ENCODE measurements at regions not wholly inside any gene's neighbourhood (a gene's known extent, or its start where the extent isn't known, plus 50 kb on each side); places are given as distances from the start of the nearest gene placed in this dataset.
A peak's percentile ranks its signal among the peaks of the same experiment; 100 is the strongest.

GRCh38 chr15:38726187-38726586 lies 161.6 kb upstream of the RASGRP1 start:
- POLR2A ChIA-PET: no interaction called here
- no peak for DNase-seq

GRCh38 chr15:38733331-38733730 lies 168.7 kb upstream of the RASGRP1 start:
- DNase-seq: no peak
- Histone ChIP-seq H3K36me3 (ENCODE audit: control insufficient read depth in 4 of 4, insufficient read depth in 4 of 4, low read length in 3 of 4) (no peaks in the 10 kb centered on the region), H3K27ac (ENCODE audit: insufficient read depth in 1 of 2, low read depth in 1 of 2, low read length in 2 of 2, poor library complexity in 1 of 2, severe bottlenecking in 2 of 2) (no peak overlapping the region), H3K9me3 (ENCODE audit: control extremely low read depth in 1 of 5, control insufficient read depth in 4 of 5, insufficient read depth in 2 of 5, low read depth in 1 of 5, low read length in 4 of 5) (peaks cover 0 to 3% (median 0%) of the 10 kb centered on the region in 5 experiments), H3K27me3 (replicated peaks in 2 of 5; ENCODE audit: control insufficient read depth in 4 of 5, insufficient read depth in 5 of 5, low read length in 4 of 5) (no peaks in the 10 kb centered on the region), H3K4me1 (ENCODE audit: control extremely low read depth in 1 of 4, control insufficient read depth in 4 of 4, insufficient read depth in 4 of 4, low read length in 3 of 4) (peaks cover 0 to 5% (median 1%) of the 10 kb centered on the region in 4 experiments), H3K4me3 (ENCODE audit: control insufficient read depth in 1 of 7, extremely low read depth in 1 of 7, insufficient read depth in 4 of 7, low read depth in 2 of 7, low read length in 6 of 7) (no peak overlapping the region)
- CTCF ChIA-PET: no interaction called here
- POLR2A ChIA-PET: no interaction called here

More at GRCh38 chr15:38726187-38726586, 161.6 kb upstream of the RASGRP1 start:
- H3K4me1 ChIP-seq (ENCODE audit: control extremely low read depth in 1 of 4, control insufficient read depth in 4 of 4, insufficient read depth in 4 of 4, low read length in 3 of 4): no peaks in the 10 kb centered on the region
- CTCF ChIA-PET: no interaction called here
- no CpG with 5 or more reads among the region's 1 CpG for WGBS (ENCODE audit: insufficient coverage)
- no peaks in the 10 kb centered on the region for H3K36me3 ChIP-seq (ENCODE audit: control insufficient read depth in 4 of 4, insufficient read depth in 4 of 4, low read length in 3 of 4)
- H3K9me3 ChIP-seq (ENCODE audit: control extremely low read depth in 1 of 5, control insufficient read depth in 4 of 5, insufficient read depth in 2 of 5, low read depth in 1 of 5, low read length in 4 of 5): no peaks in the 10 kb centered on the region
- no peak overlapping the region for H3K27ac ChIP-seq (ENCODE audit: insufficient read depth in 1 of 2, low read depth in 1 of 2, low read length in 2 of 2, poor library complexity in 1 of 2, severe bottlenecking in 2 of 2)
- no peaks in the 10 kb centered on the region for H3K27me3 ChIP-seq (replicated peaks in 2 of 5; ENCODE audit: control insufficient read depth in 4 of 5, insufficient read depth in 5 of 5, low read length in 4 of 5)
- no peak overlapping the region for H3K4me3 ChIP-seq (ENCODE audit: control insufficient read depth in 1 of 7, extremely low read depth in 1 of 7, insufficient read depth in 4 of 7, low read depth in 2 of 7, low read length in 6 of 7)

- CTCF ChIA-PET: interaction anchor here (2.0 kb wide), 1 partner anchor 10 kb away, joined by 4 read pairs; no protein-coding TSS in a partner anchor
- H3K4me3 ChIP-seq (ENCODE audit: control insufficient read depth in 1 of 7, extremely low read depth in 1 of 7, insufficient read depth in 4 of 7, low read depth in 2 of 7, low read length in 6 of 7): no peak overlapping the region
- H3K9me3 ChIP-seq (ENCODE audit: control extremely low read depth in 1 of 5, control insufficient read depth in 4 of 5, insufficient read depth in 2 of 5, low read depth in 1 of 5, low read length in 4 of 5): peaks cover 0 to 2% (median 0%) of the 10 kb centered on the region in 5 experiments
- DNase-seq: no peak
- POLR2A ChIA-PET: no interaction called here
- H3K27me3 ChIP-seq (replicated peaks in 2 of 5; ENCODE audit: control insufficient read depth in 4 of 5, insufficient read depth in 5 of 5, low read length in 4 of 5): no peaks in the 10 kb centered on the region
- WGBS (ENCODE audit: insufficient coverage): 84% methylated on average over 2 of the region's 5 CpGs
- no peak overlapping the region for H3K27ac ChIP-seq (ENCODE audit: insufficient read depth in 1 of 2, low read depth in 1 of 2, low read length in 2 of 2, poor library complexity in 1 of 2, severe bottlenecking in 2 of 2)
- peaks cover 0 to 4% (median 0%) of the 10 kb centered on the region in 4 experiments for H3K4me1 ChIP-seq (ENCODE audit: control extremely low read depth in 1 of 4, control insufficient read depth in 4 of 4, insufficient read depth in 4 of 4, low read length in 3 of 4)
- no peaks in the 10 kb centered on the region for H3K36me3 ChIP-seq (ENCODE audit: control insufficient read depth in 4 of 4, insufficient read depth in 4 of 4, low read length in 3 of 4)
These were observed 175.6 kb upstream of the RASGRP1 start for GRCh38 chr15:38740206-38740605.

- Histone ChIP-seq H3K9me3 (ENCODE audit: control extremely low read depth in 1 of 5, control insufficient read depth in 4 of 5, insufficient read depth in 2 of 5, low read depth in 1 of 5, low read length in 4 of 5) (peaks cover 0 to 2% (median 0%) of the 10 kb centered on the region in 5 experiments), H3K4me3 (ENCODE audit: control insufficient read depth in 1 of 7, extremely low read depth in 1 of 7, insufficient read depth in 4 of 7, low read depth in 2 of 7, low read length in 6 of 7) (no peak overlapping the region), H3K27me3 (replicated peaks in 2 of 5; ENCODE audit: control insufficient read depth in 4 of 5, insufficient read depth in 5 of 5, low read length in 4 of 5) (no peaks in the 10 kb centered on the region), H3K27ac (ENCODE audit: insufficient read depth in 1 of 2, low read depth in 1 of 2, low read length in 2 of 2, poor library complexity in 1 of 2, severe bottlenecking in 2 of 2) (no peak overlapping the region), H3K36me3 (ENCODE audit: control insufficient read depth in 4 of 4, insufficient read depth in 4 of 4, low read length in 3 of 4) (no peaks in the 10 kb centered on the region), H3K4me1 (ENCODE audit: control extremely low read depth in 1 of 4, control insufficient read depth in 4 of 4, insufficient read depth in 4 of 4, low read length in 3 of 4) (peaks cover 0 to 4% (median 0%) of the 10 kb centered on the region in 4 experiments)
- ChIA-PET CTCF (no interaction called here), POLR2A (no interaction called here)
- whole genome bisulfite sequencing (ENCODE audit: insufficient coverage): no CpG with 5 or more reads among the region's 3 CpGs
- DNase-seq: peak in 2 of 3 donors; percentile 18 to 43
These were observed 178.5 kb upstream of the RASGRP1 start for GRCh38 chr15:38743147-38743546.

- POLR2A ChIA-PET: no interaction called here
- WGBS (ENCODE audit: insufficient coverage): 100% methylated on average over 1 of the region's 1 CpG
- Histone ChIP-seq H3K4me1 (ENCODE audit: control extremely low read depth in 1 of 4, control insufficient read depth in 4 of 4, insufficient read depth in 4 of 4, low read length in 3 of 4) (peaks cover 0 to 4% (median 0%) of the 10 kb centered on the region in 4 experiments), H3K27me3 (replicated peaks in 2 of 5; ENCODE audit: control insufficient read depth in 4 of 5, insufficient read depth in 5 of 5, low read length in 4 of 5) (no peaks in the 10 kb centered on the region), H3K4me3 (ENCODE audit: control insufficient read depth in 1 of 7, extremely low read depth in 1 of 7, insufficient read depth in 4 of 7, low read depth in 2 of 7, low read length in 6 of 7) (no peak overlapping the region), H3K9me3 (ENCODE audit: control extremely low read depth in 1 of 5, control insufficient read depth in 4 of 5, insufficient read depth in 2 of 5, low read depth in 1 of 5, low read length in 4 of 5) (peaks cover 0 to under 1% (median 0%) of the 10 kb centered on the region in 5 experiments), H3K36me3 (ENCODE audit: control insufficient read depth in 4 of 4, insufficient read depth in 4 of 4, low read length in 3 of 4) (no peaks in the 10 kb centered on the region), H3K27ac (ENCODE audit: insufficient read depth in 1 of 2, low read depth in 1 of 2, low read length in 2 of 2, poor library complexity in 1 of 2, severe bottlenecking in 2 of 2) (no peak overlapping the region)
- CTCF ChIA-PET: no interaction called here
- no peak for DNase-seq
These were observed 180.5 kb upstream of the RASGRP1 start for GRCh38 chr15:38745126-38745525.

GRCh38 chr15:38745626-38746025 lies 181.0 kb upstream of the RASGRP1 start:
- 74% methylated on average over 3 of the region's 3 CpGs for WGBS (ENCODE audit: insufficient coverage)
- POLR2A ChIA-PET: no interaction called here
- Histone ChIP-seq H3K27me3 (replicated peaks in 2 of 5; ENCODE audit: control insufficient read depth in 4 of 5, insufficient read depth in 5 of 5, low read length in 4 of 5) (no peaks in the 10 kb centered on the region), H3K27ac (ENCODE audit: insufficient read depth in 1 of 2, low read depth in 1 of 2, low read length in 2 of 2, poor library complexity in 1 of 2, severe bottlenecking in 2 of 2) (no peak overlapping the region), H3K4me1 (ENCODE audit: control extremely low read depth in 1 of 4, control insufficient read depth in 4 of 4, insufficient read depth in 4 of 4, low read length in 3 of 4) (peaks cover 0 to 4% (median 0%) of the 10 kb centered on the region in 4 experiments), H3K9me3 (ENCODE audit: control extremely low read depth in 1 of 5, control insufficient read depth in 4 of 5, insufficient read depth in 2 of 5, low read depth in 1 of 5, low read length in 4 of 5) (no peaks in the 10 kb centered on the region), H3K36me3 (ENCODE audit: control insufficient read depth in 4 of 4, insufficient read depth in 4 of 4, low read length in 3 of 4) (no peaks in the 10 kb centered on the region), H3K4me3 (ENCODE audit: control insufficient read depth in 1 of 7, extremely low read depth in 1 of 7, insufficient read depth in 4 of 7, low read depth in 2 of 7, low read length in 6 of 7) (no peak overlapping the region)
- CTCF ChIA-PET: no interaction called here
- DNase-seq: no peak

GRCh38 chr15:38746211-38746610 lies 181.6 kb upstream of the RASGRP1 start:
- ChIA-PET POLR2A (no interaction called here), CTCF (no interaction called here)
- Histone ChIP-seq H3K27ac (ENCODE audit: insufficient read depth in 1 of 2, low read depth in 1 of 2, low read length in 2 of 2, poor library complexity in 1 of 2, severe bottlenecking in 2 of 2) (no peak overlapping the region), H3K4me1 (ENCODE audit: control extremely low read depth in 1 of 4, control insufficient read depth in 4 of 4, insufficient read depth in 4 of 4, low read length in 3 of 4) (peaks cover 0 to 4% (median 0%) of the 10 kb centered on the region in 4 experiments), H3K4me3 (ENCODE audit: control insufficient read depth in 1 of 7, extremely low read depth in 1 of 7, insufficient read depth in 4 of 7, low read depth in 2 of 7, low read length in 6 of 7) (no peak overlapping the region), H3K27me3 (replicated peaks in 2 of 5; ENCODE audit: control insufficient read depth in 4 of 5, insufficient read depth in 5 of 5, low read length in 4 of 5) (no peaks in the 10 kb centered on the region), H3K9me3 (ENCODE audit: control extremely low read depth in 1 of 5, control insufficient read depth in 4 of 5, insufficient read depth in 2 of 5, low read depth in 1 of 5, low read length in 4 of 5) (no peaks in the 10 kb centered on the region), H3K36me3 (ENCODE audit: control insufficient read depth in 4 of 4, insufficient read depth in 4 of 4, low read length in 3 of 4) (no peaks in the 10 kb centered on the region)
- 100% methylated on average over 1 of the region's 1 CpG for WGBS (ENCODE audit: insufficient coverage)
- DNase-seq: no peak
